COLO668 (cell line): ENCODE measurements at regions not wholly inside any gene's neighbourhood (a gene's known extent, or its start where the extent isn't known, plus 50 kb on each side); places are given as distances from the start of the nearest gene placed in this dataset.

Experiments used
- DNase-seq: peaks from one replicate; lab custom pipeline; 2025; ENCODE audit not compliant: unreplicated experiment; lab: John Stamatoyannopoulos, UW

- DNase-seq, result no peak
Observed at GRCh38 chr7:106606120-106606519, 54.8 kb downstream of the CCDC71L start.

- no peak for DNase-seq
Observed at GRCh38 chr7:106604971-106605370, 56.0 kb downstream of the CCDC71L start.

- DNase-seq, result no peak
Observed at GRCh38 chr7:106604303-106604924, 56.5 kb downstream of the CCDC71L start.

GRCh38 chr7:106603346-106603745, 57.6 kb downstream of the CCDC71L start:
- DNase-seq, result peak; percentile 48

- DNase-seq, result no peak
Observed at GRCh38 chr7:106602062-106602461, 58.9 kb downstream of the CCDC71L start.

- no peak for DNase-seq
Observed at GRCh38 chr7:106600569-106601373, 60.2 kb downstream of the CCDC71L start.

GRCh38 chr7:106599343-106599698, 61.6 kb downstream of the CCDC71L start:
- DNase-seq, result peak; percentile 76

- DNase-seq, result peak; percentile 85
Observed at GRCh38 chr7:106598663-106599342, 62.2 kb downstream of the CCDC71L start.

- DNase-seq, result no peak
Observed at GRCh38 chr7:106597751-106598546, 63.0 kb downstream of the CCDC71L start.

- DNase-seq, result peak; percentile 25
Observed at GRCh38 chr7:106597014-106597413, 63.9 kb downstream of the CCDC71L start.

- DNase-seq, result no peak
Observed at GRCh38 chr7:106595922-106596321, 65.0 kb downstream of the CCDC71L start.

GRCh38 chr7:106593028-106593417, 67.9 kb downstream of the CCDC71L start:
- DNase-seq, result no peak

GRCh38 chr7:106592282-106593027, 68.5 kb downstream of the CCDC71L start:
- no peak for DNase-seq

GRCh38 chr7:106591146-106591545, 69.8 kb downstream of the CCDC71L start:
- DNase-seq, result no peak

- no peak for DNase-seq
Observed at GRCh38 chr7:106590209-106590816, 70.6 kb downstream of the CCDC71L start.

- no peak for DNase-seq
Observed at GRCh38 chr7:106589198-106589879, 71.6 kb downstream of the CCDC71L start.

GRCh38 chr7:106588422-106589197, 72.3 kb downstream of the CCDC71L start:
- DNase-seq, result no peak

- DNase-seq, result no peak
Observed at GRCh38 chr7:106584914-106585759, 75.8 kb downstream of the CCDC71L start.
